Caki2 (cell line): ENCODE measurements at regions not wholly inside any gene's neighbourhood (a gene's known extent, or its start where the extent isn't known, plus 50 kb on each side); places are given as distances from the start of the nearest gene placed in this dataset.
"Not testable (repeated sequence)": the region's sequence is repeated elsewhere in the genome, so short reads cannot be mapped to it uniquely, and the experiment has no call there.

Source experiments
- DNase-seq: peaks from one replicate; pipeline ENCODE4 v3.0.0-alpha.2; 2015; ENCODE audit warnings: low read depth
- in situ Hi-C: cut with HindIII; loops from 2 replicates; pipeline ENCODE4 v1.10.0; 2016; ENCODE audit warnings: low sequenced_read_pairs, low pct_unique_long_range_greater_than_20kb, mixed read lengths

- in situ Hi-C loops: no loop called here
- no peak for DNase-seq
Observed at GRCh38 chr4:65265526-65265925, 404.8 kb downstream of the EPHA5 start.

- in situ Hi-C loops: no loop called here
- no peak for DNase-seq
Observed at GRCh38 chr4:65259296-65259695, 411.0 kb downstream of the EPHA5 start.

- in situ Hi-C loops: no loop called here
- no peak for DNase-seq
Observed at GRCh38 chr4:65250916-65251315, 419.4 kb downstream of the EPHA5 start.

GRCh38 chr4:65249111-65249510 lies 421.2 kb downstream of the EPHA5 start:
- no peak for DNase-seq
- in situ Hi-C loops: no loop called here

GRCh38 chr4:65242156-65242846 lies 428.0 kb downstream of the EPHA5 start:
- in situ Hi-C loops: no loop called here
- DNase-seq: no peak

GRCh38 chr4:65241257-65241997 lies 428.9 kb downstream of the EPHA5 start:
- DNase-seq: no peak
- in situ Hi-C loops: no loop called here

- in situ Hi-C loops: no loop called here
- DNase-seq: no peak
Observed at GRCh38 chr4:65234061-65234460, 436.2 kb downstream of the EPHA5 start.

GRCh38 chr4:65227628-65228027 lies 442.7 kb downstream of the EPHA5 start:
- in situ Hi-C loops: no loop called here
- no peak for DNase-seq

- in situ Hi-C loops: no loop called here
- DNase-seq: no peak
Observed at GRCh38 chr4:65223601-65224000, 446.7 kb downstream of the EPHA5 start.

GRCh38 chr4:65223074-65223473 lies 447.2 kb downstream of the EPHA5 start:
- in situ Hi-C loops, DNase-seq: not testable (repeated sequence)

GRCh38 chr4:65217179-65217578 lies 453.1 kb downstream of the EPHA5 start:
- no peak for DNase-seq
- in situ Hi-C loops: no loop called here

GRCh38 chr4:65202853-65203236 lies 467.4 kb downstream of the EPHA5 start:
- DNase-seq: no peak
- in situ Hi-C loops: no loop called here

GRCh38 chr4:65202165-65202852 lies 468.0 kb downstream of the EPHA5 start:
- in situ Hi-C loops: no loop called here
- no peak for DNase-seq

GRCh38 chr4:65195666-65196065 lies 474.6 kb downstream of the EPHA5 start:
- no peak for DNase-seq
- in situ Hi-C loops: no loop called here

GRCh38 chr4:65195002-65195401 lies 475.3 kb downstream of the EPHA5 start:
- in situ Hi-C loops: no loop called here
- no peak for DNase-seq

GRCh38 chr4:65193985-65194384 lies 476.3 kb downstream of the EPHA5 start:
- in situ Hi-C loops: no loop called here
- no peak for DNase-seq

GRCh38 chr4:65190780-65191179 lies 479.5 kb downstream of the EPHA5 start:
- DNase-seq: no peak
- in situ Hi-C loops: no loop called here

- in situ Hi-C loops: no loop called here
Observed at GRCh38 chr4:65175585-65175984, 494.7 kb downstream of the EPHA5 start.

GRCh38 chr4:65170768-65171514 lies 499.3 kb downstream of the EPHA5 start:
- DNase-seq: no peak
- in situ Hi-C loops: no loop called here

More at GRCh38 chr4:65175585-65175984, 494.7 kb downstream of the EPHA5 start:
- no peak for DNase-seq
